ENCODE measurements at regions not wholly inside any gene's neighbourhood (a gene's known extent, or its start where the extent isn't known, plus 50 kb on each side); places are given as distances from the start of the nearest gene placed in this dataset.

GRCh38 chr6:143614235-143614634 lies 63.5 kb upstream of the PHACTR2 start:
- H3K27ac ChIP-seq (ENCODE audit: low read depth, low read length, poor library complexity, severe bottlenecking) = no peak overlapping the region
- no peaks in the 10 kb centered on the region for H3F3A ChIP-seq (ENCODE audit: insufficient read depth, low read length)
- H2AFZ ChIP-seq (ENCODE audit: low read length) = no peak overlapping the region
- H3K9ac ChIP-seq (ENCODE audit: low read length) = no peak overlapping the region
- no peaks in the 10 kb centered on the region for H3K9me3 ChIP-seq (ENCODE audit: low read length)
- H4K20me1 ChIP-seq (ENCODE audit: insufficient read depth, low read length) = no peaks in the 10 kb centered on the region
- no peak overlapping the region for H3K4me3 ChIP-seq (ENCODE audit: low read depth, low read length, poor library complexity, severe bottlenecking)
- no peaks in the 10 kb centered on the region for H3K27me3 ChIP-seq (ENCODE audit: insufficient read depth, low read length)
- no peak for TF ChIP-seq CTCF (IDR thresholded peaks at IDR 0.05; ENCODE audit: low read length)
- TF ChIP-seq EZH2 (IDR thresholded peaks at IDR 0.05; ENCODE audit: borderline replicate concordance, low read length) = no peak
- H3K9me2 ChIP-seq (ENCODE audit: low read depth, low read length) = no peaks in the 10 kb centered on the region
- no peaks in the 10 kb centered on the region for H3K36me3 ChIP-seq (ENCODE audit: insufficient read depth, low read length)
- H3K4me2 ChIP-seq (ENCODE audit: low read length) = no peak overlapping the region
- H3K4me1 ChIP-seq (ENCODE audit: insufficient read depth, low read length, severe bottlenecking) = no peaks in the 10 kb centered on the region
- H3K79me2 ChIP-seq (ENCODE audit: insufficient read depth, low read length) = no peaks in the 10 kb centered on the region

- H3K36me3 ChIP-seq (ENCODE audit: insufficient read depth, low read length) = no peaks in the 10 kb centered on the region
- no peaks in the 10 kb centered on the region for H4K20me1 ChIP-seq (ENCODE audit: insufficient read depth, low read length)
- TF ChIP-seq EZH2 (IDR thresholded peaks at IDR 0.05; ENCODE audit: borderline replicate concordance, low read length) (no peak), CTCF (IDR thresholded peaks at IDR 0.05; ENCODE audit: low read length) (no peak)
- no peak overlapping the region for H3K4me2 ChIP-seq (ENCODE audit: low read length)
- no peaks in the 10 kb centered on the region for H3K9me3 ChIP-seq (ENCODE audit: low read length)
- no peak overlapping the region for H2AFZ ChIP-seq (ENCODE audit: low read length)
- H3K9me2 ChIP-seq (ENCODE audit: low read depth, low read length) = no peaks in the 10 kb centered on the region
- H3K27me3 ChIP-seq (ENCODE audit: insufficient read depth, low read length) = no peaks in the 10 kb centered on the region
- H3K4me3 ChIP-seq (ENCODE audit: low read depth, low read length, poor library complexity, severe bottlenecking) = no peak overlapping the region
- no peak overlapping the region for H3K9ac ChIP-seq (ENCODE audit: low read length)
- no peaks in the 10 kb centered on the region for H3K4me1 ChIP-seq (ENCODE audit: insufficient read depth, low read length, severe bottlenecking)
- H3F3A ChIP-seq (ENCODE audit: insufficient read depth, low read length) = no peaks in the 10 kb centered on the region
- H3K27ac ChIP-seq (ENCODE audit: low read depth, low read length, poor library complexity, severe bottlenecking) = no peak overlapping the region
- no peaks in the 10 kb centered on the region for H3K79me2 ChIP-seq (ENCODE audit: insufficient read depth, low read length)
Observed at GRCh38 chr6:143613749-143614148, 64.0 kb upstream of the PHACTR2 start.

DNA sequence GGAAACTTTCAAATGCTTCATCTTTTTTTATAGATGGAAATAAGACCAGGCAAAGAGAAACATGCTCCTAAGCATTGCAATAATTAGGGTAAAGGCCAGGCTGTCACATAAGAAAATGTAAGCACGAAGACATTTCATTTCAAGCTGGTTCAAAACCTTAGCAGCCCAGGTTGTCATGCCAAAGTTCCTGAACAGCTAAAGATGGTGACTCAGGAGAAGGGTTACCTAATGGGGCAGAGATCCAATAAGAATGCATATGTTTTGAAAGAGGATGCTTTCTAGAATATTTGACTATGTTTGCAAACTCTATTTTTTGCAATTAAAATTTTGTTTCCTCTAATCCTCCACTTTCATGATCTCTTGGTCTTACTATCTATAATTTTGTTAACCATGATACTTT lies 65.6 kb upstream of the PHACTR2 start:
- Histone ChIP-seq H3K36me3 (ENCODE audit: insufficient read depth, low read length) (no peaks in the 10 kb centered on the region), H3K4me3 (ENCODE audit: low read depth, low read length, poor library complexity, severe bottlenecking) (no peak overlapping the region), H3K79me2 (ENCODE audit: insufficient read depth, low read length) (no peaks in the 10 kb centered on the region), H4K20me1 (ENCODE audit: insufficient read depth, low read length) (no peaks in the 10 kb centered on the region), H2AFZ (ENCODE audit: low read length) (no peak overlapping the region), H3K27me3 (ENCODE audit: insufficient read depth, low read length) (no peaks in the 10 kb centered on the region), H3K4me2 (ENCODE audit: low read length) (no peak overlapping the region), H3K9ac (ENCODE audit: low read length) (no peak overlapping the region), H3K9me3 (ENCODE audit: low read length) (no peaks in the 10 kb centered on the region), H3K9me2 (ENCODE audit: low read depth, low read length) (no peaks in the 10 kb centered on the region), H3K27ac (ENCODE audit: low read depth, low read length, poor library complexity, severe bottlenecking) (no peak overlapping the region), H3K4me1 (ENCODE audit: insufficient read depth, low read length, severe bottlenecking) (no peaks in the 10 kb centered on the region), H3F3A (ENCODE audit: insufficient read depth, low read length) (no peaks in the 10 kb centered on the region)
- TF ChIP-seq EZH2 (IDR thresholded peaks at IDR 0.05; ENCODE audit: borderline replicate concordance, low read length) = no peak
- no peak for TF ChIP-seq CTCF (IDR thresholded peaks at IDR 0.05; ENCODE audit: low read length)
